ENCODE measurements at regions not wholly inside any gene's neighbourhood (a gene's known extent, or its start where the extent isn't known, plus 50 kb on each side); places are given as distances from the start of the nearest gene placed in this dataset.

GRCh38 chr6:115721564-115721963 is 339.1 kb downstream of the FRK start:
- WGBS, 2 donors: 56 to 70% methylated on average over 2 of the region's 2 CpGs
- H3K4me3 ChIP-seq: no peak overlapping the region
- no peak for TF ChIP-seq EP300 (IDR thresholded peaks at IDR 0.05)
- no peak for TF ChIP-seq POLR2A (IDR thresholded peaks at IDR 0.05)
- TF ChIP-seq POLR2AphosphoS5 (IDR thresholded peaks at IDR 0.05): no peak
- no peak for TF ChIP-seq CTCF (IDR thresholded peaks at IDR 0.05)
- no peaks in the 10 kb centered on the region for H3K27me3 ChIP-seq
- H3K27ac ChIP-seq: no peak overlapping the region
- H3K36me3 ChIP-seq: no peaks in the 10 kb centered on the region
- H3K9me3 ChIP-seq: no peaks in the 10 kb centered on the region
- intact Hi-C loops (cut with DNase I): no loop called here
- DNase-seq: no peak
- H3K4me1 ChIP-seq: no peaks in the 10 kb centered on the region

GRCh38 chr6:115720900-115721299 is 339.8 kb downstream of the FRK start:
- Histone ChIP-seq H3K27ac (no peak overlapping the region), H3K4me1 (no peaks in the 10 kb centered on the region), H3K9me3 (no peaks in the 10 kb centered on the region), H3K27me3 (no peaks in the 10 kb centered on the region), H3K4me3 (no peak overlapping the region), H3K36me3 (no peaks in the 10 kb centered on the region)
- 86 to 93% methylated on average over 1 of the region's 1 CpG for WGBS, 2 donors
- TF ChIP-seq POLR2AphosphoS5 (IDR thresholded peaks at IDR 0.05) (no peak), POLR2A (IDR thresholded peaks at IDR 0.05) (no peak), CTCF (IDR thresholded peaks at IDR 0.05) (no peak), EP300 (IDR thresholded peaks at IDR 0.05) (no peak)
- no peak for DNase-seq
- intact Hi-C loops (cut with DNase I): no loop called here

- 40 to 50% methylated on average over 1 of the region's 1 CpG for WGBS, 2 donors
Observed at GRCh38 chr6:115717472-115717871, 343.2 kb downstream of the FRK start.

GRCh38 chr6:115717062-115717461 is 343.6 kb downstream of the FRK start:
- H3K27ac ChIP-seq: no peak overlapping the region
- H3K36me3 ChIP-seq: no peaks in the 10 kb centered on the region
- intact Hi-C loops (cut with DNase I): no loop called here
- H3K27me3 ChIP-seq: no peaks in the 10 kb centered on the region
- no peak for DNase-seq
- H3K9me3 ChIP-seq: no peaks in the 10 kb centered on the region
- no peaks in the 10 kb centered on the region for H3K4me1 ChIP-seq
- no peak overlapping the region for H3K4me3 ChIP-seq
- TF ChIP-seq CTCF (IDR thresholded peaks at IDR 0.05) (no peak), POLR2A (IDR thresholded peaks at IDR 0.05) (no peak), POLR2AphosphoS5 (IDR thresholded peaks at IDR 0.05) (no peak), EP300 (IDR thresholded peaks at IDR 0.05) (no peak)

More at GRCh38 chr6:115717472-115717871, 343.2 kb downstream of the FRK start:
- intact Hi-C loops (cut with DNase I): no loop called here
- Histone ChIP-seq H3K9me3 (no peaks in the 10 kb centered on the region), H3K4me3 (no peak overlapping the region), H3K27me3 (no peaks in the 10 kb centered on the region), H3K27ac (no peak overlapping the region), H3K36me3 (no peaks in the 10 kb centered on the region), H3K4me1 (no peaks in the 10 kb centered on the region)
- no peak for TF ChIP-seq EP300 (IDR thresholded peaks at IDR 0.05)
- no peak for DNase-seq

- no peak overlapping the region for H3K4me3 ChIP-seq
- H3K36me3 ChIP-seq: no peaks in the 10 kb centered on the region
- TF ChIP-seq POLR2A (IDR thresholded peaks at IDR 0.05) (no peak), POLR2AphosphoS5 (IDR thresholded peaks at IDR 0.05) (no peak), CTCF (IDR thresholded peaks at IDR 0.05) (no peak), EP300 (IDR thresholded peaks at IDR 0.05) (no peak)
- intact Hi-C loops (cut with DNase I): no loop called here
- no peaks in the 10 kb centered on the region for H3K27me3 ChIP-seq
- 57 to 70% methylated on average over 6 of the region's 6 CpGs for WGBS, 2 donors
- H3K4me1 ChIP-seq: no peaks in the 10 kb centered on the region
- no peak overlapping the region for H3K27ac ChIP-seq
- no peaks in the 10 kb centered on the region for H3K9me3 ChIP-seq
- no peak for DNase-seq
Observed at GRCh38 chr6:115712291-115712961, 348.3 kb downstream of the FRK start.
